PC-9 (cell line): ENCODE measurements at regions not wholly inside any gene's neighbourhood (a gene's known extent, or its start where the extent isn't known, plus 50 kb on each side); places are given as distances from the start of the nearest gene placed in this dataset.
"Not testable (repeated sequence)": the region's sequence is repeated elsewhere in the genome, so short reads cannot be mapped to it uniquely, and the experiment has no call there.

Experiments used
- BruUV-seq: library from RNA; stranded (reverse); fragments of 400-500 nt; replicated peaks from 2 replicates; lab custom pipeline; 2021; lab: Mats Ljungman, UMichigan
- CTCF ChIA-PET: fragments of 300-600 bp; sonication (Branson Sonifier 250); formaldehyde crosslinking; loops from one replicate; lab custom pipeline; 2022; ENCODE audit warnings: antibody characterized with exemption; lab: Charles Lee
- POLR2A ChIA-PET: fragments of 300-600 bp; sonication (Branson Sonifier 250); formaldehyde crosslinking; loops from one replicate; lab custom pipeline; 2022; ENCODE audit warnings: antibody characterized with exemption; ENCODE audit not compliant: unreplicated experiment; lab: Charles Lee
- DNase-seq, 2 experiments: peaks; one replicate each; pipeline versions ENCODE4 v3.0.0 to v3.0.0-alpha.2; 2015 to 2022; ENCODE audit warnings: mixed read lengths in 1 of 2
- H2AFZ ChIP-seq: fragments of 200-600 bp; sonication (generic); 2 replicates; pipeline ENCODE4 v1.8.1; 2017; ENCODE audit warnings: antibody characterized with exemption
- H3F3A ChIP-seq: fragments of 200-600 bp; sonication (generic); 2 replicates; pipeline ENCODE4 v1.8.1; 2017; ENCODE audit warnings: antibody characterized with exemption, mild to moderate bottlenecking, low read depth; ENCODE audit not compliant: insufficient read depth
- H3K27ac ChIP-seq: fragments of 200-600 bp; sonication (generic); 2 replicates; pipeline ENCODE4 v1.6.1; 2016; ENCODE audit warnings: mixed run types
- H3K27me3 ChIP-seq: fragments of 200-600 bp; sonication (generic); 2 replicates; pipeline ENCODE4 v1.6.1; 2016; ENCODE audit warnings: low read depth, mixed run types; ENCODE audit not compliant: insufficient read depth
- H3K36me3 ChIP-seq: fragments of 200-600 bp; sonication (generic); 2 replicates; pipeline ENCODE4 v1.6.1; 2016; ENCODE audit warnings: low read depth, mixed run types
- H3K4me1 ChIP-seq: fragments of 200-600 bp; sonication (generic); replicated peaks from 2 replicates; pipeline ENCODE4 v1.6.1; 2016; ENCODE audit warnings: mixed run types; ENCODE audit not compliant: insufficient read depth
- H3K4me2 ChIP-seq: fragments of 200-600 bp; sonication (generic); 2 replicates; pipeline ENCODE4 v1.6.1; 2017; ENCODE audit warnings: mixed run types
- H3K4me3 ChIP-seq: fragments of 200-600 bp; sonication (generic); 2 replicates; pipeline ENCODE4 v1.6.1; 2016; ENCODE audit warnings: mixed run types
- H3K79me2 ChIP-seq: fragments of 200-600 bp; sonication (generic); 2 replicates; pipeline ENCODE4 v1.6.1; 2017; ENCODE audit warnings: low read depth, mixed run types
- H3K9me2 ChIP-seq: fragments of 200-600 bp; sonication (generic); 2 replicates; pipeline ENCODE4 v1.8.1; 2017; ENCODE audit warnings: mild to moderate bottlenecking; ENCODE audit not compliant: insufficient read depth
- H3K9me3 ChIP-seq: fragments of 200-600 bp; sonication (generic); 2 replicates; pipeline ENCODE4 v1.8.1; 2016; ENCODE audit warnings: low read depth; ENCODE audit not compliant: insufficient read depth
- H4K20me1 ChIP-seq: fragments of 200-600 bp; sonication (generic); 2 replicates; pipeline ENCODE4 v1.8.1; 2017; ENCODE audit not compliant: insufficient read depth
- EZH2 ChIP-seq: fragments of 200-600 bp; sonication (generic); IDR thresholded peaks from 2 replicates; pipeline ENCODE4 v1.8.0; 2017; ENCODE audit warnings: antibody characterized with exemption, low read depth
- intact Hi-C: fragments of 100-400 bp; cut with micrococcal nuclease; formaldehyde crosslinking; loops from one replicate; pipeline ENCODE4 v1.10.0; 2022; ENCODE audit not compliant: unreplicated experiment
- TF ChIP-seq, protein P1 (sequence below): fragments of 200-600 bp; sonication (generic); conservative IDR thresholded peaks from 2 replicates; pipeline ENCODE4 v1.6.1; 2017; ENCODE audit warnings: mixed run types, antibody characterized with exemption, mild to moderate bottlenecking, moderate library complexity

DNA sequence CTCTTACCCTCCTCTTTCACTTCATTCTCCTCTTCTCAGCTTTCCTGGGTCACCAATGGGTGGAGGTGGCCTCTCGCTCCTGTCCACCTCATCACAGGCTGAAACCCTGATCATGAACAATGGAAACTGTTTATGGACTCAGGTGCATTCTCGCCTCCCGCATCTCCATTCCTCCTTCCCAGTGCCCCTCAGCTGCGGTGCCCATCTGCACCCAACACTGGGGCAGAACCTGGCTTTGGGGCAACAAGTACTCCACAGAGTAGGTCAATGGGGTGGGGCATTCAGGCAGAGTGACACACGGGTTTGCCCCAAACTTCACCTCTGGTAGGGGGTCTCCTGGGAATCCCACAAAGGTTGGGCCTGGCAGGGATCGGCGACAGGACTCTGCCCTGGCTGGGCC is 199.5 kb downstream of the RTP5 start:
- intact Hi-C loops: no loop called here
- H3K27me3 ChIP-seq: no peaks in the 10 kb centered on the region
- DNase-seq: no peak
- H3K4me3 ChIP-seq: no peak overlapping the region
- H3K79me2 ChIP-seq: no peaks in the 10 kb centered on the region
- POLR2A ChIA-PET: no interaction called here
- H3K9me2 ChIP-seq: no peaks in the 10 kb centered on the region
- no peaks in the 10 kb centered on the region for H4K20me1 ChIP-seq
- H3K4me2 ChIP-seq: peak overlapping the region; percentile 70
- TF ChIP-seq, protein P1, sequence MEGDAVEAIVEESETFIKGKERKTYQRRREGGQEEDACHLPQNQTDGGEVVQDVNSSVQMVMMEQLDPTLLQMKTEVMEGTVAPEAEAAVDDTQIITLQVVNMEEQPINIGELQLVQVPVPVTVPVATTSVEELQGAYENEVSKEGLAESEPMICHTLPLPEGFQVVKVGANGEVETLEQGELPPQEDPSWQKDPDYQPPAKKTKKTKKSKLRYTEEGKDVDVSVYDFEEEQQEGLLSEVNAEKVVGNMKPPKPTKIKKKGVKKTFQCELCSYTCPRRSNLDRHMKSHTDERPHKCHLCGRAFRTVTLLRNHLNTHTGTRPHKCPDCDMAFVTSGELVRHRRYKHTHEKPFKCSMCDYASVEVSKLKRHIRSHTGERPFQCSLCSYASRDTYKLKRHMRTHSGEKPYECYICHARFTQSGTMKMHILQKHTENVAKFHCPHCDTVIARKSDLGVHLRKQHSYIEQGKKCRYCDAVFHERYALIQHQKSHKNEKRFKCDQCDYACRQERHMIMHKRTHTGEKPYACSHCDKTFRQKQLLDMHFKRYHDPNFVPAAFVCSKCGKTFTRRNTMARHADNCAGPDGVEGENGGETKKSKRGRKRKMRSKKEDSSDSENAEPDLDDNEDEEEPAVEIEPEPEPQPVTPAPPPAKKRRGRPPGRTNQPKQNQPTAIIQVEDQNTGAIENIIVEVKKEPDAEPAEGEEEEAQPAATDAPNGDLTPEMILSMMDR: no peak
- no peak for TF ChIP-seq EZH2
- H3K9me3 ChIP-seq: no peaks in the 10 kb centered on the region
- H3K36me3 ChIP-seq: no peaks in the 10 kb centered on the region
- H3K27ac ChIP-seq: peak overlapping the region; percentile 76
- CTCF ChIA-PET: no interaction called here
- H2AFZ ChIP-seq: no peak overlapping the region
- peaks cover 28% of the 10 kb centered on the region for H3K4me1 ChIP-seq
- no peaks in the 10 kb centered on the region for H3F3A ChIP-seq
- no TSS peak for BruUV-seq

DNA sequence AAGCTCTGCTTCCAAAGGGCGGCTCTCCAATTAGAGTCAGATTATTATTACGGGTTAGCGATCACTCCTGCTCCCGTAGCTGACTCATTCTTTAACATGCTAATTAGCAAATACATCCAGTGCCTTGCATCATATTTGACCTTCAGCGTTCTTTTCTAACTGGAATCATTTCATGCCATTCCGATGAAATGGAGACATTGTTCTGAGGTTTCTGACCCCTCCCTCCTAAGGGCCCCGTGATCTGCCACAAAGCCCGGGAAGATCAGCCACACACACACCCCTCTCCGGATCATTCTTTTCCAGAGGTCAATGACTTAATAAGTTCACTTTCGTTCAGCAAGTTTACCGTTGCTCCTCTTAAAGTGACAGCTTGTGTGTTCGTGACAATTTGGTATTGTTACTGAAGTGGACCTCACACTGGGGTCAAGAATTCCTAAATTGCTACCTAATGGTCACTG is 200.4 kb downstream of the RTP5 start:
- H3K27me3 ChIP-seq, intact Hi-C loops, POLR2A ChIA-PET, H2AFZ ChIP-seq, H3K36me3 ChIP-seq, H3F3A ChIP-seq, CTCF ChIA-PET, H3K9me2 ChIP-seq, H3K4me3 ChIP-seq, BruUV-seq, H3K79me2 ChIP-seq, H3K9me3 ChIP-seq, H4K20me1 ChIP-seq: not testable (repeated sequence)
- DNase-seq: peak; percentile 80 to 86
- H3K4me2 ChIP-seq: peak overlapping the region; percentile 70
- H3K27ac ChIP-seq: peak overlapping the region; percentile 76
- peaks cover 30% of the 10 kb centered on the region for H3K4me1 ChIP-seq

DNA sequence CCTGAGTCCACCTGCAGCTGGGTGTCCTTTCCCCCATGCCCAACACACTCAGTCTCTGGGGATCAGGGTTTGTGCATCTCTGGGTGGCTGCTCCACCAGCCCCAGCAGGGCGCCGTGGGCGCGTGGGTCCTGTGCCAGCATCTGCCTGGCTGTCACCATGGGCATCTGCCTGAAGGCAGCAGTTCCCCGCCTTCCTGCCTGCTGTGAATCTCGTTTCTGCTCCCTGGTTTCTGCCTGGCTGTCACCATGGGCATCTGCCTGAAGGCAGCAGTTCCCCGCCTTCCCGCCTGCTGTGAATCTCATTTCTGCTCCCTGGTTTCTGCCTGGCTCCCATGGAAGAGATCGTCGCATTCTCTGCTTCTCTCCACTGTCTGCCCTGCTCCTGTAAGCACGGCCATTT is 201.2 kb downstream of the RTP5 start:
- H3K27me3 ChIP-seq, H3K79me2 ChIP-seq, H3K9me2 ChIP-seq, intact Hi-C loops, H3K36me3 ChIP-seq, H3K4me3 ChIP-seq, H3F3A ChIP-seq, CTCF ChIA-PET, POLR2A ChIA-PET, BruUV-seq, H4K20me1 ChIP-seq, H3K9me3 ChIP-seq, H2AFZ ChIP-seq: not testable (repeated sequence)
- Histone ChIP-seq H3K4me2 (peak overlapping the region; percentile 70), H3K4me1 (peaks cover 37% of the 10 kb centered on the region), H3K27ac (peak overlapping the region; percentile 76)
- DNase-seq: peak in 1 of 2 experiments; percentile 38

DNA sequence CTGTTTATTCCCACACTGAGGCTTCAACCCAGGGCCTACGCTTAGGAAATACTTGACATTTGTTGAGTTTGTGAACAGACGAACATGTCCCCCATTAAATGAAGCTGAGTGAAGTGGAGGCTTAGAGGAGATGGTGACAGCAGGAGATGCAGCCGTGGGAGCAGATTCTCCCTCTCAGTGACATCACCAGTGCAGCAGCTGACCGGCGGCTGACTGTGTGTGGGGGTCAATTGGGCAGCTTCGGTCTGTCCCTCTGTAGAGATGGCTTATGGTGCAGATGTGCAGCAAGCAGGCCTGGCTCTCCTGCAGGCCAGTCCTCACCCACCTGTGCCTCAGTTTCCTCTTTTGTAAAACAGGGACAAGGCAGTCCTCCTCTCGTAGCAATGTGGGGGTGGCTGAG is 201.8 kb downstream of the RTP5 start:
- H3K27me3 ChIP-seq, DNase-seq, H2AFZ ChIP-seq, H3K27ac ChIP-seq, H3K36me3 ChIP-seq, intact Hi-C loops, BruUV-seq, H4K20me1 ChIP-seq, H3K4me2 ChIP-seq, H3K4me3 ChIP-seq, H3K9me2 ChIP-seq, CTCF ChIA-PET, H3F3A ChIP-seq, POLR2A ChIA-PET, H3K9me3 ChIP-seq, H3K79me2 ChIP-seq: not testable (repeated sequence)
- H3K4me1 ChIP-seq: peaks cover 44% of the 10 kb centered on the region

DNA sequence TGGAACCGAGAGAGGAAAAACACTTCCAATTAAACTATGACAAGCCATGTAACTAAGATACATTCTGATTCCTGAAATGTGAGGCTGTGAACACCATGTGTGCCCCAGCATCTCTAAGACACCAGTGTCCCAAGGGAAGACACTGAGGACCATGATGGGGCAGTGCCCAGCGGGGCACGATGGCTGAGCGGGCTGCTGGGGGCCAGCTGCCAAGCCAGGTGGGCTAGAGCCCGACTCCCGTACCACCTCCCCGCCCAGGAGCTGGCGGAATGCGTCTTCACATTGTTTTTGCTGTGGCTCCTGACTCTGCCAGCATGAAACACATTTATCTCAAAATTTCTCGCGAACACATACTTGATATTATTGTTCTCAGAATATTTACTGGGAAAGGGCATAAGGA is 202.4 kb downstream of the RTP5 start:
- intact Hi-C loops, H3K9me2 ChIP-seq, H3K36me3 ChIP-seq, H4K20me1 ChIP-seq, H3K27me3 ChIP-seq, CTCF ChIA-PET, H3K4me2 ChIP-seq, H3K4me3 ChIP-seq, H3F3A ChIP-seq, BruUV-seq, H3K27ac ChIP-seq, H2AFZ ChIP-seq, DNase-seq, H3K79me2 ChIP-seq, POLR2A ChIA-PET, H3K9me3 ChIP-seq: not testable (repeated sequence)
- peaks cover 45% of the 10 kb centered on the region for H3K4me1 ChIP-seq
